H54 (cell line): ENCODE measurements at regions not wholly inside any gene's neighbourhood (a gene's known extent, or its start where the extent isn't known, plus 50 kb on each side); places are given as distances from the start of the nearest gene placed in this dataset.
A peak's percentile ranks its signal among the peaks of the same experiment; 100 is the strongest.

ENCODE experiments used
- DNase-seq: peaks from one replicate; pipeline ENCODE4 v3.0.0; 2011; ENCODE audit warnings: low spot score, mixed read lengths; ENCODE audit not compliant: insufficient read length
- FAIRE-seq: peaks from 3 replicates; lab custom pipeline; 2011; peaks lifted over from hg19 to GRCh38; lab: Jason Lieb, UNC
- POLR2A ChIP-seq: IDR thresholded peaks from 2 replicates; pipeline ENCODE4 v1.6.1; 2011; ENCODE audit warnings: low read depth, mild to moderate bottlenecking, low read length

GRCh38 chrX:149992918-149993317 is 54.6 kb upstream of the EOLA2 start:
- DNase-seq (no peak), FAIRE-seq (no peak)
- no peak for TF ChIP-seq POLR2A

DNA sequence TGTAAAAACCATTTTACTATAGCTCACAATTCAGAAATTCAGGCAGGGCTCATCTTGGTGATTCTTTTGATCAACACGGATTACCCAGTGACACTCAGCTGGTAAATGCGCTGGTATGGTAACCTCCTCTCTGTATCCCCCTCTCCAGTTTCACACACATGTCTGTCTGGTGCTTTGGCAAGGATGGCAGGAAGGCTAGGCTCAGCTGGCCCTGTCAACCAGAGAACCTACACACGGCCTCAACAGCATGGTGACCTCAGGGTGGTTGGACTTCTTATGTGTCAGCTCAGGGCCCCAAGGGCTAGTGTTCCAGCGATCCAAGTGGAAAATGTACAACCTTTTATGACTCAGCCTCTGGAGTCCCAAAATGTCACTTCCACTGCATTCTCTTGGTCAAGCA is 55.7 kb upstream of the EOLA2 start:
- FAIRE-seq (no peak), DNase-seq (no peak)
- no peak for TF ChIP-seq POLR2A

DNA sequence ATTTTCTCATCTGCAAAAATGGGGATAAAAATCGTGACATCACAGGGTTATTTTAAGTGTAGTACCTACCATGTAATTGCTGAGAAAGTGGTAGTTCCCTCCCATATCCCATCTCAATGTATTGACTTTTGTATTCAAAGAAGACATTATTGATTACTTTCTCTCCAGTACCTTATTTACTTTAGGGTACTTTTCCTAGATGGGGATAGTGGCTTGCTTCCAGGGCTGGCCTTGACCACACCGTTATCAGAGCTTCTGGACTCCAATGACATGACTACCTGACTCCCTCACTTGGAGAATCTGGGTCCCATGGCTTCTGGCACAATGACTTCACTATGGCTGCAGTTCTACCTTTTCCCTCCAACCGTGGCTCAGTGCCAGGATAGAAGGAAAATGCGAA is 58.2 kb upstream of the EOLA2 start:
- no peak for TF ChIP-seq POLR2A
- FAIRE-seq (no peak), DNase-seq (no peak)

GRCh38 chrX:150005027-150005426 is 66.7 kb upstream of the EOLA2 start:
- FAIRE-seq (no peak), DNase-seq (no peak)
- TF ChIP-seq POLR2A: no peak

GRCh38 chrX:150007356-150007755 is 69.1 kb upstream of the EOLA2 start:
- no peak for TF ChIP-seq POLR2A
- FAIRE-seq (no peak), DNase-seq (no peak)

DNA sequence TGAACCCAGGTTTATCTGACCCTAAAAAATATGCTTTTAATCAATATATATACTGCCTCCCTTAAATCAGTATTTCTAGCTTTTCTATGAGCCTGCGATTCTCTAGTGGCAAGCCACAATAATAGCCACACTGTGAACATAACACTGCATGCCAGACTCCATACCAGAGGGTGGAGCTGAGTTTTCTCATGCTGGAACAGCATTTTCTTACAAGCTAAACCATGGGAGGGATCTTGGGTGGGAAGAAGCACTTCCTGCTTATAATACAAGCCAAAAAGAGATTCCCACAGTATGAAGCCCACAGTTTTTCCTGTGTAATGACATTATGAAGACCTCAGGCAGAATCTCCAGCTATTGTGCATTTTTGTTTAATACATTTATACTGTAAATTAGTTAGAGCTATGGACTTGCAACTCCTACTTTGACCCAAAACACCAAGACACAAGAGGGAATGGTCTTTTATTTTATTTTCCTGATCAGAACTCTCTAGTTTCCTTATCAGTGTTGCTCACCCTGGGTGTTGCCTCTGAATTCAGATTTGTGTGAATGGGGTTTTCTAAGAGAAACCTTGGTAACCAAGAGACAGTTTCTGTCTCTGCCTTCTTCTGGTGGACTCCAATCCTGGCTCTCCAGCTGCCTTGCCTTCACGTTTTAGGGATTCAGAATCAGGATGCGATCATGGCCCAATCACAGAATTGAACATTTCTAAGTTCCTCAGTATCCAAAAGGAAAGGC is 74.5 kb upstream of the EOLA2 start:
- FAIRE-seq: no peak
- no peak for TF ChIP-seq POLR2A
- DNase-seq: no peak

DNA sequence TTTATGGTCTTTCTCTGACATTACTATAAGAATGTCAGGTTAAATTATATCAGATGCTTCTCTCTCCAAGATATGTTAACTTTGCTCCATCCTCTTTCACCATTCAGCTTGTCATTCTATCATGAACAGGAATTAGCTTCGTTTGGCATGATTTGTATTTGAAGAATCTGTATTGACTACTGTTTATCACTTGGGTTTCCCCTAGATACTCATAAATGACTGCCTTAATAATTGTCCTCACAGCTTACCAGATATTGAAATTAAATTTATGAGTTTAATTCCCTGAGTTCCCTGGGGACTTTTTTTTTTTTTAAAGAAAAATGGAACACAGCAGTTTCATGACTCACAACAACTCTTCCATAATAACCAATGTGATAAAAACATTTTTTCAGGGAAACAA is 76.2 kb upstream of the EOLA2 start:
- TF ChIP-seq POLR2A: no peak
- DNase-seq: no peak
- no peak for FAIRE-seq

- FAIRE-seq (no peak), DNase-seq (no peak)
- no peak for TF ChIP-seq POLR2A
Observed at GRCh38 chrX:150017868-150018267, 79.6 kb upstream of the EOLA2 start.

- DNase-seq (no peak), FAIRE-seq (no peak)
- no peak for TF ChIP-seq POLR2A
Observed at GRCh38 chrX:150018931-150019361, 80.7 kb upstream of the EOLA2 start.

GRCh38 chrX:150028692-150029091 is 90.4 kb upstream of the EOLA2 start:
- TF ChIP-seq POLR2A: no peak
- DNase-seq (no peak), FAIRE-seq (no peak)

- TF ChIP-seq POLR2A: no peak
- FAIRE-seq (peak; percentile 96), DNase-seq (no peak)
Observed at GRCh38 chrX:150032742-150033141, 94.5 kb upstream of the EOLA2 start.

DNA sequence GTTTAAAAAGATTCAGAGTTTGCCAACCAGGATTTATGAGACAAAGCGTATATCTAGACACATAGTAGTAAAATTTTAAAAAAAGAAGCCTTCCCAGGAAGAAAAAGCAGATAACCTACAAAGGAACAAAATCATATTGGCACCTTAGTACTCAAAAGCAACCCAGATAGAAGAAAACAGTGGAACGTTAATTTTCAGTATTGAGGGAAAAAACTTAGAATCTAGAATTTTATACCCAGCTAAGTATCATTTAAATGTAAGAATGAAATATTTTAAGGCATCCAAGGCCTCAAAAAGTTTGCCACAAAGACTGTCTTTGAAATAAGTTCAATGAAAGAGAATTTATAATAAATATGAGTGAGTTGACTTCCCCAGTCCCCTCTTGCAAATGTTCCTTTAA is 96.5 kb upstream of the EOLA2 start:
- FAIRE-seq (no peak), DNase-seq (no peak)
- no peak for TF ChIP-seq POLR2A

DNA sequence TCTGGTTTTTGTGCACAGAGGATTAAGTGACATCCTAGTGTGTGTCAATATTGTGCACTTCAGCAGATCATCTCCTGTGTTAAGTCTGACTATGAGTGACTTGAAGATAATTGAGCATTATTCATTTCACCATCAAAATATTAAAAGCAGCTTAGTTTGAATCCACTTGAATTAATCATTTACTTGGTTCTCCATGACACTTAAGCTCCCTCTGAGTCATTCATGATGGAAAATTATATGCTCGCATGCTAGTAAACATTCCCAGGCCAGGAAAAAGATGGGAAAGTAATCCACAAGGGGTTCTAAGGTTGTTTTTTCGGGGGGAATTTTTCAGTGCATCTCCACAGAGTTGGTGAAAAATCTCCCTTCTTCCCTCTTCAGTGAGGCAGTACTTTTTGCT is 97.2 kb upstream of the EOLA2 start:
- DNase-seq: no peak
- FAIRE-seq: no peak

DNA sequence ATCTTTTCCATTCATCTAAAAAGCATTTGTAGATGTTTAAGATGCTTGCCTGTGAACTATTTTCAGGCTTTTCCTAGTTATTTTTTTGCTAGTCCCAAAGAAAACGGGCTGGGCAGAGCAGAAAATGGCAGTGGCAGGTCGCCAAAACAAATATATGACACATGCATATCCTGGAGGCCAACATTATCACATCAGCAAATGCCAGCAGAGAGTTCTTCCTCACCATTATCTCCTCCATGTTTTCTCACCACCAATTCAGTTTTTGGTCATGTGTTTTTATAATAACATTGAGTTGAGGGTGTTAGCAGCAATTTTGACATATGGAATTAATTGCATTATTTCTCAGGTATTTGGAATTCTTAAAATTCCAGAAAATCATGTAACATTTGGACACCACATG is 97.9 kb upstream of the EOLA2 start:
- no peak for DNase-seq
- no peak for FAIRE-seq
- TF ChIP-seq POLR2A: no peak

More for the DNA sequence above, 97.2 kb upstream of the EOLA2 start:
- no peak for TF ChIP-seq POLR2A

- FAIRE-seq: no peak
- no peak for TF ChIP-seq POLR2A
Observed at GRCh38 chrX:150036641-150037040, 98.3 kb upstream of the EOLA2 start.

More at GRCh38 chrX:150036641-150037040, 98.3 kb upstream of the EOLA2 start:
- no peak for DNase-seq
